Stimulated activated naive B cell treated with anti-CD40 and anti-IgM and Interleukin-4, amounts not matched to agents 10 μg/mL and 1 μg/mL and 100 μg/mL, for 72 hours (primary cell): ENCODE measurements at regions not wholly inside any gene's neighbourhood (a gene's known extent, or its start where the extent isn't known, plus 50 kb on each side); places are given as distances from the start of the nearest gene placed in this dataset.
"Not testable (repeated sequence)": the region's sequence is repeated elsewhere in the genome, so short reads cannot be mapped to it uniquely, and the experiment has no call there.

Experiments used
- ATAC-seq, 2 donors: fragments of 150-1000 bp; cut with Tn5 transposase; replicated peaks; 2 replicates each; pipeline ENCODE4 v1.10.0; 2021; ENCODE audit warnings: moderate library complexity in 1 of 2
- DNase-seq: peaks from one replicate; pipeline ENCODE4 v3.0.0; 2021
- H3K27ac Mint-ChIP-seq: one replicate; pipeline ENCODE4 v1.8.0; 2022; ENCODE audit warnings: mild to moderate bottlenecking, mixed read lengths
- H3K27me3 Mint-ChIP-seq, 2 donors: one replicate each; pipeline ENCODE4 v1.8.0; 2022; ENCODE audit warnings: mixed read lengths in 2 of 2
- H3K36me3 Mint-ChIP-seq, 2 donors: one replicate each; pipeline ENCODE4 v1.8.0; 2022; ENCODE audit warnings: mixed read lengths in 2 of 2, mild to moderate bottlenecking in 1 of 2
- H3K4me1 Mint-ChIP-seq, 2 donors: one replicate each; pipeline ENCODE4 v1.8.0; 2022; ENCODE audit warnings: mixed read lengths in 2 of 2, mild to moderate bottlenecking in 1 of 2
- H3K4me3 Mint-ChIP-seq, 2 donors: one replicate each; pipeline ENCODE4 v1.8.0; 2022; ENCODE audit warnings: mild to moderate bottlenecking in 2 of 2, mixed read lengths in 2 of 2, moderate library complexity in 1 of 2
- H3K9me3 Mint-ChIP-seq, 2 donors: one replicate each; pipeline ENCODE4 v1.8.0; 2022; ENCODE audit warnings: mixed read lengths in 2 of 2, mild to moderate bottlenecking in 1 of 2

- DNase-seq (no peak), ATAC-seq (no peak)
- Mint-ChIP-seq H3K36me3 (no peaks in the 10 kb centered on the region), H3K27ac (no peak overlapping the region), H3K9me3 (no peaks in the 10 kb centered on the region), H3K4me3 (no peak overlapping the region), H3K4me1 (peaks cover 8 to 9% of the 10 kb centered on the region in 2 donors), H3K27me3 (peaks cover 59 to 84% of the 10 kb centered on the region in 2 donors)
Measured at GRCh38 chr17:77798031-77798430, 160.5 kb upstream of the TNRC6C start.

- DNase-seq: no peak
- peaks cover 8 to 9% of the 10 kb centered on the region in 2 donors for H3K4me1 Mint-ChIP-seq
- H3K27me3 Mint-ChIP-seq: peaks cover 56 to 84% of the 10 kb centered on the region in 2 donors
- no peak overlapping the region for H3K27ac Mint-ChIP-seq
- ATAC-seq: no peak
- H3K9me3 Mint-ChIP-seq: no peaks in the 10 kb centered on the region
- no peaks in the 10 kb centered on the region for H3K36me3 Mint-ChIP-seq
- H3K4me3 Mint-ChIP-seq: no peak overlapping the region
Measured at GRCh38 chr17:77798481-77798880, 160.0 kb upstream of the TNRC6C start.

GRCh38 chr17:77800816-77801215 lies 157.7 kb upstream of the TNRC6C start:
- ATAC-seq (no peak), DNase-seq (no peak)
- Mint-ChIP-seq H3K27ac (no peak overlapping the region), H3K9me3 (no peaks in the 10 kb centered on the region), H3K27me3 (peaks cover 58 to 79% of the 10 kb centered on the region in 2 donors), H3K4me1 (peaks cover 5 to 9% of the 10 kb centered on the region in 2 donors), H3K4me3 (no peak overlapping the region), H3K36me3 (no peaks in the 10 kb centered on the region)

GRCh38 chr17:77801545-77802332 lies 156.8 kb upstream of the TNRC6C start:
- DNase-seq: no peak
- H3K9me3 Mint-ChIP-seq: no peaks in the 10 kb centered on the region
- ATAC-seq: no peak
- no peak overlapping the region for H3K4me3 Mint-ChIP-seq
- peaks cover 5 to 9% of the 10 kb centered on the region in 2 donors for H3K4me1 Mint-ChIP-seq
- H3K27ac Mint-ChIP-seq: no peak overlapping the region
- no peaks in the 10 kb centered on the region for H3K36me3 Mint-ChIP-seq
- peaks cover 54 to 77% of the 10 kb centered on the region in 2 donors for H3K27me3 Mint-ChIP-seq

- DNase-seq: no peak
- Mint-ChIP-seq H3K27ac (no peak overlapping the region), H3K4me3 (no peak overlapping the region), H3K27me3 (peaks cover 54 to 73% of the 10 kb centered on the region in 2 donors), H3K9me3 (no peaks in the 10 kb centered on the region), H3K36me3 (no peaks in the 10 kb centered on the region), H3K4me1 (peaks cover 5 to 9% of the 10 kb centered on the region in 2 donors)
- ATAC-seq: no peak
Measured at GRCh38 chr17:77802333-77802615, 156.2 kb upstream of the TNRC6C start.

GRCh38 chr17:77802811-77803220 lies 155.7 kb upstream of the TNRC6C start:
- H3K4me3 Mint-ChIP-seq: no peak overlapping the region
- DNase-seq (no peak), ATAC-seq (no peak)
- H3K4me1 Mint-ChIP-seq: peaks cover 5 to 9% of the 10 kb centered on the region in 2 donors
- no peaks in the 10 kb centered on the region for H3K36me3 Mint-ChIP-seq
- no peaks in the 10 kb centered on the region for H3K9me3 Mint-ChIP-seq
- no peak overlapping the region for H3K27ac Mint-ChIP-seq
- H3K27me3 Mint-ChIP-seq: peaks cover 51 to 68% of the 10 kb centered on the region in 2 donors

- DNase-seq (no peak), ATAC-seq (no peak)
- Mint-ChIP-seq H3K27me3 (peaks cover 44 to 59% of the 10 kb centered on the region in 2 donors), H3K36me3 (no peaks in the 10 kb centered on the region), H3K9me3 (no peaks in the 10 kb centered on the region), H3K4me1 (peaks cover 5 to 9% of the 10 kb centered on the region in 2 donors), H3K27ac (no peak overlapping the region), H3K4me3 (no peak overlapping the region)
Measured at GRCh38 chr17:77803726-77804125, 154.8 kb upstream of the TNRC6C start.

GRCh38 chr17:77804796-77805426 lies 153.6 kb upstream of the TNRC6C start:
- no peaks in the 10 kb centered on the region for H3K36me3 Mint-ChIP-seq
- ATAC-seq (no peak), DNase-seq (no peak)
- H3K27ac Mint-ChIP-seq: no peak overlapping the region
- H3K27me3 Mint-ChIP-seq: peaks cover 37 to 51% of the 10 kb centered on the region in 2 donors
- H3K4me3 Mint-ChIP-seq: no peak overlapping the region
- peaks cover 5 to 9% of the 10 kb centered on the region in 2 donors for H3K4me1 Mint-ChIP-seq
- H3K9me3 Mint-ChIP-seq: no peaks in the 10 kb centered on the region

- not testable (repeated sequence) for H3K27ac Mint-ChIP-seq, H3K36me3 Mint-ChIP-seq, ATAC-seq, DNase-seq, H3K4me1 Mint-ChIP-seq, H3K4me3 Mint-ChIP-seq, H3K9me3 Mint-ChIP-seq
- H3K27me3 Mint-ChIP-seq: peaks cover 33 to 46% of the 10 kb centered on the region in 2 donors
Measured at GRCh38 chr17:77805970-77806369, 152.5 kb upstream of the TNRC6C start.

GRCh38 chr17:77807051-77807745 lies 151.3 kb upstream of the TNRC6C start:
- ATAC-seq: no peak
- H3K4me1 Mint-ChIP-seq: peaks cover 5 to 8% of the 10 kb centered on the region in 2 donors
- DNase-seq: no peak

GRCh38 chr17:77807746-77808441 lies 150.6 kb upstream of the TNRC6C start:
- Mint-ChIP-seq H3K4me3 (no peak overlapping the region), H3K27ac (no peak overlapping the region), H3K36me3 (no peaks in the 10 kb centered on the region), H3K27me3 (peaks cover 15 to 29% of the 10 kb centered on the region in 2 donors), H3K4me1 (peaks cover 1 to 2% of the 10 kb centered on the region in 2 donors), H3K9me3 (no peaks in the 10 kb centered on the region)
- DNase-seq (no peak), ATAC-seq (no peak)

More at GRCh38 chr17:77807051-77807745, 151.3 kb upstream of the TNRC6C start:
- peaks cover 22 to 35% of the 10 kb centered on the region in 2 donors for H3K27me3 Mint-ChIP-seq
- H3K4me3 Mint-ChIP-seq: no peak overlapping the region
- no peaks in the 10 kb centered on the region for H3K9me3 Mint-ChIP-seq
- no peaks in the 10 kb centered on the region for H3K36me3 Mint-ChIP-seq
- no peak overlapping the region for H3K27ac Mint-ChIP-seq

- Mint-ChIP-seq H3K9me3 (no peaks in the 10 kb centered on the region), H3K36me3 (no peaks in the 10 kb centered on the region), H3K4me3 (no peak overlapping the region), H3K27ac (no peak overlapping the region), H3K27me3 (peaks cover 13 to 31% of the 10 kb centered on the region in 2 donors), H3K4me1 (no peaks in the 10 kb centered on the region)
- ATAC-seq (no peak), DNase-seq (no peak)
Measured at GRCh38 chr17:77808686-77809425, 149.6 kb upstream of the TNRC6C start.

GRCh38 chr17:77809814-77810213 lies 148.7 kb upstream of the TNRC6C start:
- DNase-seq (no peak), ATAC-seq (no peak)
- H3K9me3 Mint-ChIP-seq: no peaks in the 10 kb centered on the region
- H3K27ac Mint-ChIP-seq: no peak overlapping the region
- H3K36me3 Mint-ChIP-seq: no peaks in the 10 kb centered on the region
- no peaks in the 10 kb centered on the region for H3K4me1 Mint-ChIP-seq
- H3K27me3 Mint-ChIP-seq: peaks cover 3 to 25% of the 10 kb centered on the region in 2 donors
- no peak overlapping the region for H3K4me3 Mint-ChIP-seq

- DNase-seq: no peak
- Mint-ChIP-seq H3K4me3 (no peak overlapping the region), H3K27ac (no peak overlapping the region), H3K36me3 (no peaks in the 10 kb centered on the region), H3K9me3 (no peaks in the 10 kb centered on the region), H3K27me3 (peaks cover 3 to 20% of the 10 kb centered on the region in 2 donors), H3K4me1 (no peaks in the 10 kb centered on the region)
- ATAC-seq: no peak
Measured at GRCh38 chr17:77810536-77810935, 148.0 kb upstream of the TNRC6C start.
